ENCODE measurements at regions not wholly inside any gene's neighbourhood (a gene's known extent, or its start where the extent isn't known, plus 50 kb on each side); places are given as distances from the start of the nearest gene placed in this dataset.

DNA sequence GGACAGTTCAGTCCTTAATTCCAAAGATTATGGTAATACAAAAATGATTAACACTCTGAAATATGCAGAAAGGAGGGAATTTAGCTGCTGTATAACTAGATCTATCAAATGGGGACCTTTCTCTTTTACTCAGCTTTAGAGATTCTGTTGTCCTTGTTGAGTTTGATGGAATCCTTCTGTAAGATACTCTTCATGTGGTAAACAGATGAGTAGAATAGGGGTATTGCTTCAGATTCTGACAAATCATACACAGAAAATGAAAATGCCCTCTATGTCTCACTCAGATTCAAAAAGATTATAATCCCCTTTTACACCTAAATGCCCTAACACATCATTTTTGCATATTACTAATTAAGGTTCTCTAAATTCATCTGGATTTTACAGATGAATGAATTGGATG is 50.7 kb downstream of the ARHGAP35 start:
- H3K36me3 ChIP-seq (ENCODE audit: control insufficient read depth in 5 of 5, insufficient read depth in 5 of 5, low read length in 5 of 5) = no peaks in the 10 kb centered on the region
- H3K4me3 ChIP-seq (ENCODE audit: low read depth in 1 of 5, low read length in 5 of 5) = no peak overlapping the region
- H3K27me3 ChIP-seq (ENCODE audit: control insufficient read depth in 5 of 5, insufficient read depth in 4 of 5, low read length in 5 of 5) = no peaks in the 10 kb centered on the region
- H3K4me1 ChIP-seq (ENCODE audit: control insufficient read depth in 5 of 5, insufficient read depth in 5 of 5, low read length in 5 of 5) = peaks cover 1 to 55% (median 45%) of the 10 kb centered on the region in 5 donors
- H3K9me3 ChIP-seq (ENCODE audit: control insufficient read depth in 5 of 5, low read length in 5 of 5) = no peaks in the 10 kb centered on the region
- no peak overlapping the region for H3K27ac ChIP-seq (ENCODE audit: low read depth, low read length)
- no peak overlapping the region for H3K9ac ChIP-seq (ENCODE audit: low read length in 5 of 5)

DNA sequence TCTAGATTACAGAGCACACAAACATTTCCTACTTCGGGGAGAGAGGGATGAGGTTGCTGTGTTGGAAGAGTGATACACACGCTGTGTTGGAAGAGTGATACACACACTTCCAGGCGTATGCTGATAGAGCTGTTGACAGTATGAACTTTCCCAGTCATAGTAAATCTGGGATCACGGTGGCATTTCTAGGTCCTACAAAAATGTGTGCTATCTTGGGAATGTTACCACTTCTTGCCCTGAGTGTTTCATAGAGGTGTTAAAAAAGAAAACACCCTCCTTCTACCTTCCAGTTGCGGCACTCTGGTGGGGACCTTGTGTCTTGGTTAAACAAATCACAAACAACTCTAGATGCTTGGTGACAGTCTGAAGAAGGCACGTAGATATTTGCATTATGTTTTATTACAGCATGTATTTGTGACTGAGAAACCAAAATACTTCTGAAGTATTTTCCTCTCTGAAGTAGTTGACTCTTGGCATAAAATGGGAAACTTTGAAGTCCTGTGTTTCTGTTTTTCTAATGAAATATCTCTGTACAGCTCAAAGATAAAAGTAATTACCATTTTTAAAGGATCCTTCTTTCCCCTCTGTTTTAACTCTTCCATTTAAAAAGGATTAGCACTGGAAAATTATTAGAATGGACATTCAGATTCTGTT is 52.5 kb downstream of the ARHGAP35 start:
- Histone ChIP-seq H3K27ac (ENCODE audit: low read depth, low read length) (no peak overlapping the region), H3K27me3 (ENCODE audit: control insufficient read depth in 5 of 5, insufficient read depth in 4 of 5, low read length in 5 of 5) (no peaks in the 10 kb centered on the region), H3K4me3 (ENCODE audit: low read depth in 1 of 5, low read length in 5 of 5) (no peak overlapping the region), H3K9ac (ENCODE audit: low read length in 5 of 5) (peak overlapping the region in 1 of 5 donors; percentile 26), H3K9me3 (ENCODE audit: control insufficient read depth in 5 of 5, low read length in 5 of 5) (no peaks in the 10 kb centered on the region), H3K36me3 (ENCODE audit: control insufficient read depth in 5 of 5, insufficient read depth in 5 of 5, low read length in 5 of 5) (peaks cover 0 to under 1% (median 0%) of the 10 kb centered on the region in 5 donors), H3K4me1 (ENCODE audit: control insufficient read depth in 5 of 5, insufficient read depth in 5 of 5, low read length in 5 of 5) (peaks cover 1 to 46% (median 39%) of the 10 kb centered on the region in 5 donors)

DNA sequence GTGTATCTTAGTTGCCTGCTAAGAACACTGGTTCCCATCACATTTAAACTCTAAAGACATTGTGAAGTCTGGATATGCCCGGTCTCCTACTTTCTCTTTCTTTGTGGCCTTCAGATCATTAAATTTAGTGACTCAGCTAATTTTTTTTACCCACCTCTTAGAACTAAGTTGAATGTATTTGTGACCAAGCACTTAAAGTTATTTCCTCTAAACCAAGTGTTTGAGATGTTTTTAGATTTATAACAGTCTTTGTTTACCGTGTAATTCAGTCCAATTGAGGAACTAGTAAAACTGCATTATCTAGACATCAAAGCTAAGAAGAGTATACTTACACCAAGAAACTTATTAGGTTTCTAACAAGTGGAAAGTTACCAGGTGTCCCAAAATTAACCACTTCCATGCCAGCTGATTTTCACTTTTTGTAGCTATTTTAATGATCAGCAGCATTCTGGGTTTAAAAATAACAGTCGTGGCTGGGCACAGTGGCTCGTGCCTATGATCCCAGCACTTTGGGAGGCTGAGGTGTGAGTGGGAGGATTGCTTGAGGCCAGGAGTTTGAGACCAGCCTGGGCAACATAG is 53.1 kb downstream of the ARHGAP35 start:
- Histone ChIP-seq H3K9ac (ENCODE audit: low read length in 5 of 5) (peak overlapping the region in 1 of 5 donors; percentile 26), H3K36me3 (ENCODE audit: control insufficient read depth in 5 of 5, insufficient read depth in 5 of 5, low read length in 5 of 5) (peaks cover under 1 to 6% (median 6%) of the 10 kb centered on the region in 5 donors), H3K4me1 (ENCODE audit: control insufficient read depth in 5 of 5, insufficient read depth in 5 of 5, low read length in 5 of 5) (peaks cover 1 to 40% (median 33%) of the 10 kb centered on the region in 5 donors), H3K4me3 (ENCODE audit: low read depth in 1 of 5, low read length in 5 of 5) (no peak overlapping the region), H3K27me3 (ENCODE audit: control insufficient read depth in 5 of 5, insufficient read depth in 4 of 5, low read length in 5 of 5) (no peaks in the 10 kb centered on the region), H3K27ac (ENCODE audit: low read depth, low read length) (no peak overlapping the region), H3K9me3 (ENCODE audit: control insufficient read depth in 5 of 5, low read length in 5 of 5) (no peaks in the 10 kb centered on the region)

DNA sequence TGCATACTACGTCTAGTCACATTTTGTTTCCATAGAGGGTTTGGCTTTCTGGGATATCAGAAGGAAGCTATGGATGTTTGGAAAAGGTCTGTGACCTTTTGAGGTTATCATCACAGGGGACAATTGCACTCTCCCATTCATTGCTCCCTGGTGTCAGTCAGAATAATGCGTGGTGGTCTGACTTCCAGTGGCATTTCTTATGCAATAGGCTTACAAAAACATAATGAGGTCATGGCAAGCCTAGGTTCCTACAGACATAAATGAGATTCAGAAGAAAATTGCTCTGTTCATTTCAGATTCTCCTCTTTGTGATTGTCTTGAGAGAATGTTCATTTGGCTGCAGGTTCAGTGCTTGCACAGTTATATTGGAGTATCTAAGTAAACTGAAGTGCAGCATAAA is 54.6 kb downstream of the ARHGAP35 start:
- H3K36me3 ChIP-seq (ENCODE audit: control insufficient read depth in 5 of 5, insufficient read depth in 5 of 5, low read length in 5 of 5) = peaks cover 5 to 21% (median 19%) of the 10 kb centered on the region in 5 donors
- H3K9ac ChIP-seq (ENCODE audit: low read length in 5 of 5) = no peak overlapping the region
- H3K27me3 ChIP-seq (ENCODE audit: control insufficient read depth in 5 of 5, insufficient read depth in 4 of 5, low read length in 5 of 5) = no peaks in the 10 kb centered on the region
- H3K4me1 ChIP-seq (ENCODE audit: control insufficient read depth in 5 of 5, insufficient read depth in 5 of 5, low read length in 5 of 5) = peaks cover 1 to 31% (median 21%) of the 10 kb centered on the region in 5 donors
- H3K27ac ChIP-seq (ENCODE audit: low read depth, low read length) = no peak overlapping the region
- no peak overlapping the region for H3K4me3 ChIP-seq (ENCODE audit: low read depth in 1 of 5, low read length in 5 of 5)
- no peaks in the 10 kb centered on the region for H3K9me3 ChIP-seq (ENCODE audit: control insufficient read depth in 5 of 5, low read length in 5 of 5)

DNA sequence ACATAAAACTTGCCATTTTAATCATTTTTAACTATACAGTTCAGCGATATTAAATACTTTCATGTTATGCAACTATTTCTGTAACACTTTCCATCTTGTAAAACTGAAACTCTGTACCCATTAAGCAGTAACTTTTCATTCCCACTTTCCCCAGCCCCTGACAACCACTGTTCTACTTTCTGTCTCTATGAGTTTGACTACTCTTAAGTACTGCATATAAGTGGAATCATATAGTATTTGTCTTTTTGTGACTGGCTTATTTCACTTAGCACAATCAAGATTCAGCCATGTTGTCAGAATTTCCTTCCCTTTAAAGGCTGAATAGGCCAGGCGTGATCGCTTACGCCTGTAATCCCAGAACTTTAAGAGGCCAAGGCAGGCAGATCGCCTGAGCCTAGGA is 56.2 kb downstream of the ARHGAP35 start:
- Histone ChIP-seq H3K9me3 (ENCODE audit: control insufficient read depth in 5 of 5, low read length in 5 of 5) (no peaks in the 10 kb centered on the region), H3K9ac (ENCODE audit: low read length in 5 of 5) (no peak overlapping the region), H3K36me3 (ENCODE audit: control insufficient read depth in 5 of 5, insufficient read depth in 5 of 5, low read length in 5 of 5) (peaks cover 5 to 37% (median 34%) of the 10 kb centered on the region in 5 donors), H3K27ac (ENCODE audit: low read depth, low read length) (no peak overlapping the region), H3K4me3 (ENCODE audit: low read depth in 1 of 5, low read length in 5 of 5) (no peak overlapping the region), H3K4me1 (ENCODE audit: control insufficient read depth in 5 of 5, insufficient read depth in 5 of 5, low read length in 5 of 5) (peaks cover 1 to 31% (median 21%) of the 10 kb centered on the region in 5 donors), H3K27me3 (ENCODE audit: control insufficient read depth in 5 of 5, insufficient read depth in 4 of 5, low read length in 5 of 5) (no peaks in the 10 kb centered on the region)

DNA sequence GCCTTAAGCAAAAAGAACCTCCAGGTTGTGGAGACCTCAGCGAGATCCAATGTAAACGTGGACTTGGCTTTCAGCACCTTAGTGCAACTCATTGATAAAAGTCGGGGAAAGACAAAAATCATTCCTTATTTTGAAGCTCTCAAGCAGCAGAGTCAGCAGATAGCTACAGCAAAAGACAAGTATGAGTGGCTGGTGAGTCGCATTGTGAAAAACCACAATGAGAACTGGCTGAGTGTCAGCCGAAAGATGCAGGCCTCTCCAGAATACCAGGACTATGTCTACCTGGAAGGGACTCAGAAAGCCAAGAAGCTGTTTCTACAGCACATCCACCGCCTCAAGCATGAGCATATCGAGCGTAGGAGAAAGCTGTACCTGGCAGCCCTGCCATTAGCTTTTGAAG is 58.5 kb downstream of the ARHGAP35 start:
- Histone ChIP-seq H3K4me1 (ENCODE audit: control insufficient read depth in 5 of 5, insufficient read depth in 5 of 5, low read length in 5 of 5) (peaks cover 3 to 24% (median 19%) of the 10 kb centered on the region in 5 donors), H3K27ac (ENCODE audit: low read depth, low read length) (no peak overlapping the region), H3K4me3 (ENCODE audit: low read depth in 1 of 5, low read length in 5 of 5) (no peak overlapping the region), H3K27me3 (ENCODE audit: control insufficient read depth in 5 of 5, insufficient read depth in 4 of 5, low read length in 5 of 5) (no peaks in the 10 kb centered on the region), H3K9me3 (ENCODE audit: control insufficient read depth in 5 of 5, low read length in 5 of 5) (no peaks in the 10 kb centered on the region), H3K9ac (ENCODE audit: low read length in 5 of 5) (no peak overlapping the region), H3K36me3 (ENCODE audit: control insufficient read depth in 5 of 5, insufficient read depth in 5 of 5, low read length in 5 of 5) (peaks cover 5 to 43% (median 39%) of the 10 kb centered on the region in 5 donors)

DNA sequence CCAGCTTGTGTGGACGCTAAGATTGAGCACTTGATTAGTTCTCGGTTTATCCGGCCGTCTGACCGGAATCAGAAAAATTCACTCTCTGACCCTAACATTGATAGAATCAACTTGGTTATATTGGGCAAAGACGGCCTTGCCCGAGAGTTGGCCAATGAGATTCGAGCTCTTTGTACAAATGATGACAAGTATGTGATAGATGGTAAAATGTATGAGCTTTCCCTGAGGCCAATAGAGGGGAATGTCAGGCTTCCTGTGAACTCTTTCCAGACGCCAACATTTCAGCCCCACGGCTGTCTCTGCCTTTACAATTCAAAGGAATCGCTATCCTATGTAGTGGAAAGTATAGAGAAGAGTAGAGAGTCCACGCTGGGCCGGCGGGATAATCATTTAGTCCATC is 59.6 kb downstream of the ARHGAP35 start:
- Histone ChIP-seq H3K4me3 (ENCODE audit: low read depth in 1 of 5, low read length in 5 of 5) (no peak overlapping the region), H3K9me3 (ENCODE audit: control insufficient read depth in 5 of 5, low read length in 5 of 5) (no peaks in the 10 kb centered on the region), H3K27me3 (ENCODE audit: control insufficient read depth in 5 of 5, insufficient read depth in 4 of 5, low read length in 5 of 5) (no peaks in the 10 kb centered on the region), H3K27ac (ENCODE audit: low read depth, low read length) (no peak overlapping the region), H3K4me1 (ENCODE audit: control insufficient read depth in 5 of 5, insufficient read depth in 5 of 5, low read length in 5 of 5) (peaks cover 3 to 27% (median 22%) of the 10 kb centered on the region in 5 donors), H3K9ac (ENCODE audit: low read length in 5 of 5) (no peak overlapping the region), H3K36me3 (ENCODE audit: control insufficient read depth in 5 of 5, insufficient read depth in 5 of 5, low read length in 5 of 5) (peaks cover 5 to 43% (median 39%) of the 10 kb centered on the region in 5 donors)

DNA sequence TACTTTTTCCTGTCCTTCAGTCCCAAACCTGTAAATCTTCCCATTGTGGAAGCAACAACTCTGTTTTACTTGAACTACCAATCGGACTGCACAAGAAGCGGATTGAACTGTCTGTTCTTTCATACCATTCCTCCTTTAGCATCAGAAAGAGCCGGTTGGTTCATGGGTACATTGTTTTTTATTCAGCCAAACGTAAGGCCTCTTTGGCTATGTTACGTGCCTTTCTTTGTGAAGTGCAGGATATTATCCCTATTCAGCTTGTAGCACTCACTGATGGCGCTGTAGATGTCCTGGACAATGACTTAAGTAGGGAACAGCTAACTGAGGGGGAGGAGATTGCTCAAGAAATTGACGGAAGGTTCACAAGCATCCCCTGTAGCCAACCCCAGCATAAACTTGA is 60.3 kb downstream of the ARHGAP35 start:
- no peak overlapping the region for H3K27ac ChIP-seq (ENCODE audit: low read depth, low read length)
- no peak overlapping the region for H3K9ac ChIP-seq (ENCODE audit: low read length in 5 of 5)
- H3K4me1 ChIP-seq (ENCODE audit: control insufficient read depth in 5 of 5, insufficient read depth in 5 of 5, low read length in 5 of 5) = peaks cover 7 to 29% (median 24%) of the 10 kb centered on the region in 5 donors
- H3K9me3 ChIP-seq (ENCODE audit: control insufficient read depth in 5 of 5, low read length in 5 of 5) = no peaks in the 10 kb centered on the region
- H3K36me3 ChIP-seq (ENCODE audit: control insufficient read depth in 5 of 5, insufficient read depth in 5 of 5, low read length in 5 of 5) = peaks cover 5 to 43% (median 39%) of the 10 kb centered on the region in 5 donors
- no peaks in the 10 kb centered on the region for H3K27me3 ChIP-seq (ENCODE audit: control insufficient read depth in 5 of 5, insufficient read depth in 4 of 5, low read length in 5 of 5)
- H3K4me3 ChIP-seq (ENCODE audit: low read depth in 1 of 5, low read length in 5 of 5) = no peak overlapping the region

DNA sequence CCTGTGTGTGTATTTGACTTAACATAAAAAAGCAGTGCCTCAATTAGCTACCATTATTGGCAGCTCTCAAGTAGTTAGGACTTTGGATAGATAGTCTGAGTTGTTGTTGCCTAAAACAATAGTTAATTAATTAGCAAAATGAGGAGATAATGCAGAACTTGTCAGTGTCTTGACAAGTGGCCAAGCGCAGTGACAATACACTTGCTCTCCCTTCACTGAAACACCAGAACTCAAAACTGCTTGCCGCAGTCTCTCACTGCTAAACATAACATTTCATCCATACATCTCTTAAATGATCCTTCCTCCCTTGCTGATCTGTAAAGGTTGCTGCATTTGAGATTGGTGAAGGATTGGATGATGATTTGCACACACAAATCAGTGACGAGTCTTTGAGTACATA is 61.7 kb downstream of the ARHGAP35 start:
- Histone ChIP-seq H3K27ac (ENCODE audit: low read depth, low read length) (no peak overlapping the region), H3K9ac (ENCODE audit: low read length in 5 of 5) (no peak overlapping the region), H3K36me3 (ENCODE audit: control insufficient read depth in 5 of 5, insufficient read depth in 5 of 5, low read length in 5 of 5) (peaks cover 5 to 43% (median 39%) of the 10 kb centered on the region in 5 donors), H3K4me3 (ENCODE audit: low read depth in 1 of 5, low read length in 5 of 5) (no peak overlapping the region), H3K9me3 (ENCODE audit: control insufficient read depth in 5 of 5, low read length in 5 of 5) (no peaks in the 10 kb centered on the region), H3K27me3 (ENCODE audit: control insufficient read depth in 5 of 5, insufficient read depth in 4 of 5, low read length in 5 of 5) (no peaks in the 10 kb centered on the region), H3K4me1 (ENCODE audit: control insufficient read depth in 5 of 5, insufficient read depth in 5 of 5, low read length in 5 of 5) (peaks cover 7 to 38% (median 36%) of the 10 kb centered on the region in 5 donors)

DNA sequence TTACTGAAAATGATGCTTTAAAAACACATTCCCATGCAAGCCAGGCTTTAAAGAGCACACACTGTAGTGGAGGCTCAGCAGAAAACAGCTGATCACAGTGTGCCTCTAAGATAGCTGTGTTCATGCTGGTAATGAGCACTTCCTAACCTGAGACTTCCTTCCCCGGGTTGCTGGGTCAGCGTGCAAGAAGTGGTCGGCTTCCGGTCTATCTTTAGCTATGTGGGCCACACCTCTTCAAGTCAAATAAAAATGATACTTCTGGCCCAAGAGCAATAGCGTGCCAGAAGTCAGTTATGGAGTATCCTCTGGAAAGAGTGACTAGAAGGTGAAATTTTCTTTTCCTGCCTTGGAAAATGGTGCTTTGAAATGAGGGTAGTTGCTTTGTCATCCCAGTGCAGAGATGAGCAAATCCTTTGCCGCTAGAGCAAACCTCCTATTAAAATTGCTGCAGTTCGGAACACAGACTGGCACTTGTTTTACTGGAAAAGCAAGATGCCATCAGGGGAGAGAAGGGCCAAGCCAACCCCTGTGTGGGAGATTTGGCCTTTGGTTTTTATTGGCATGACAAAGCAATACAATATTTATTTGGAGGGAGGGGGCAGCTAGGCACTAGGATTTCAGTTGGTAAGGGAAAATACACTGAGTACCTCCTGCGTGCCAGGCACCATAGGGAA is 64.2 kb downstream of the ARHGAP35 start:
- Histone ChIP-seq H3K4me3 (ENCODE audit: low read depth in 1 of 5, low read length in 5 of 5) (peak overlapping the region in 2 of 5 donors; percentile 13 to 24), H3K27ac (ENCODE audit: low read depth, low read length) (peak overlapping the region; percentile 19), H3K4me1 (ENCODE audit: control insufficient read depth in 5 of 5, insufficient read depth in 5 of 5, low read length in 5 of 5) (peaks cover 7 to 38% (median 36%) of the 10 kb centered on the region in 5 donors)

More for the DNA sequence above, 64.2 kb downstream of the ARHGAP35 start:
- H3K9ac ChIP-seq (ENCODE audit: low read length in 5 of 5) = peak overlapping the region in 1 of 5 donors; percentile 26
- peaks cover 0 to 27% (median 24%) of the 10 kb centered on the region in 5 donors for H3K36me3 ChIP-seq (ENCODE audit: control insufficient read depth in 5 of 5, insufficient read depth in 5 of 5, low read length in 5 of 5)
- no peaks in the 10 kb centered on the region for H3K27me3 ChIP-seq (ENCODE audit: control insufficient read depth in 5 of 5, insufficient read depth in 4 of 5, low read length in 5 of 5)
- H3K9me3 ChIP-seq (ENCODE audit: control insufficient read depth in 5 of 5, low read length in 5 of 5) = no peaks in the 10 kb centered on the region

Measured in subcutaneous abdominal adipose tissue (tissue), 5 donors.